NB4 (cell line): ENCODE measurements at regions not wholly inside any gene's neighbourhood (a gene's known extent, or its start where the extent isn't known, plus 50 kb on each side); places are given as distances from the start of the nearest gene placed in this dataset.

Experiments used
- DNase-seq: peaks from one replicate; pipeline ENCODE4 v3.0.0; 2010; ENCODE audit warnings: low read depth
- H3K4me3 ChIP-seq: one replicate; pipeline ENCODE4 v1.5.1; 2011; ENCODE audit warnings: mild to moderate bottlenecking, low read depth, low read length, moderate library complexity
- MYC ChIP-seq: IDR thresholded peaks from 2 replicates; pipeline ENCODE4 v1.6.1; 2011; ENCODE audit warnings: low read depth, low read length
- POLR2A ChIP-seq: IDR thresholded peaks from 2 replicates; pipeline ENCODE4 v1.6.1; 2011; ENCODE audit warnings: mild to moderate bottlenecking; ENCODE audit not compliant: insufficient read length; ENCODE audit errors: extremely low read depth
- TF ChIP-seq, protein P1 (sequence below): IDR thresholded peaks from one replicate; pipeline ENCODE4 v1.5.1; 2012; ENCODE audit warnings: low read depth, low read length
- TF ChIP-seq, protein P2 (sequence below): IDR thresholded peaks from 2 replicates; pipeline ENCODE4 v1.6.1; 2011; ENCODE audit warnings: low read depth, low read length

DNA sequence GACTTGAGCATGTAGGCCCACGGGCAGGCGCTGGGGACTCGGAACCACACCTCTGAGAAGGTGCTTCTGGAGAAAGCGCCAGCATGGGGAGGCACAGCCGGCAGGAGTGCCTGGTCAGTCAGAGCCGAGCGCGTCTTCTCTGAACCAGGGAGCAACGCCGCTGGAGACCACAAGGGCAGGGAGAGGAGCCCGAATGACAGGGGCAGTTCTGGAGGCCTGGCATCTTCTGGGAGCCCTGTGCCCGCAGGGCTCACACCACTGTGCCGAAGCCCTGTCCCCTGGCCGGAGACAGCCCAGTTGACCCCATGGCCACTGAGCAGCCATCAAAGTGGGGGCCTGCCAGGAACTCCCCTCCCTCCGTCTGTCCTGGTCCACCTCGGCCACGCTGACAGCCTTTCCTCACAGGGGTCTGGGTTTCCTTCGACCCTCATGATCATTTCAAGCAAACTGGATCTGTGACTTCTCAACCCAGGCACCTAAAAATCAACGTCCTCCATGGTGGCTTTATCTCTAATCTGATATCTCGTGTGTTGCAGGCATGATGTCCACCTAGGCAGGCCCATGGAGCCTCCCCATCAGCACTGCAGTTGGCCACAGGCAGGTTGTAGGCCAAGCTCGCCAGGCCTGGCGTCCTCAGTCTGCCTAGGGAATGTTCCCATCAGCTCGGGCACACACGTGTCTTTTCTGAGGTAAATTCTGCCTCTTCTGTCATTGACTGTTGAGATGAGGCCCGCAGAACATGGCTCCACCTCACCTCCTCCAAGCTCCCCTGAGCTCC lies 299.3 kb upstream of the RTL1 start:
- no peak for TF ChIP-seq POLR2A
- DNase-seq: no peak
- H3K4me3 ChIP-seq: no peak overlapping the region

DNA sequence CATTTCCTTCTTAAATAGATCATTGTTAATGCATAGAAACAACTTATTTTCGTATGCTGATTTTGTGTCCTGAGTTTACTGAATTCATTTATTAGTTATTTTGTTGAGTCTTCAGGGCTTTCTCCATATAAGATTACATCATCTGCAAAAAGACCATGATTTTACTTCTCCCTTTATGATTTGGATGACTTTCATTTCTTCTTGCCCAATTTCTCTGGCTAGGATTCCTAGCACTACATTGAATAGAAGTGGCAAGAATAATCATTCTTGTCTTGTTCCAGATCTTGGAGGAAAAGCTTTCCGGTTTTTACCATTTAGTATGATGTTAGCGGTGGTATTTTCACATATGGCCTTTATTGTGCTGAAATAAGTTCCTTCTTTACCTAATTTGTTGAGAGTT lies 303.0 kb upstream of the RTL1 start:
- no peak overlapping the region for H3K4me3 ChIP-seq
- DNase-seq: no peak
- TF ChIP-seq MYC (no peak), POLR2A (no peak)
- TF ChIP-seq, protein P1, sequence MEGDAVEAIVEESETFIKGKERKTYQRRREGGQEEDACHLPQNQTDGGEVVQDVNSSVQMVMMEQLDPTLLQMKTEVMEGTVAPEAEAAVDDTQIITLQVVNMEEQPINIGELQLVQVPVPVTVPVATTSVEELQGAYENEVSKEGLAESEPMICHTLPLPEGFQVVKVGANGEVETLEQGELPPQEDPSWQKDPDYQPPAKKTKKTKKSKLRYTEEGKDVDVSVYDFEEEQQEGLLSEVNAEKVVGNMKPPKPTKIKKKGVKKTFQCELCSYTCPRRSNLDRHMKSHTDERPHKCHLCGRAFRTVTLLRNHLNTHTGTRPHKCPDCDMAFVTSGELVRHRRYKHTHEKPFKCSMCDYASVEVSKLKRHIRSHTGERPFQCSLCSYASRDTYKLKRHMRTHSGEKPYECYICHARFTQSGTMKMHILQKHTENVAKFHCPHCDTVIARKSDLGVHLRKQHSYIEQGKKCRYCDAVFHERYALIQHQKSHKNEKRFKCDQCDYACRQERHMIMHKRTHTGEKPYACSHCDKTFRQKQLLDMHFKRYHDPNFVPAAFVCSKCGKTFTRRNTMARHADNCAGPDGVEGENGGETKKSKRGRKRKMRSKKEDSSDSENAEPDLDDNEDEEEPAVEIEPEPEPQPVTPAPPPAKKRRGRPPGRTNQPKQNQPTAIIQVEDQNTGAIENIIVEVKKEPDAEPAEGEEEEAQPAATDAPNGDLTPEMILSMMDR: no peak
- TF ChIP-seq, protein P2, sequence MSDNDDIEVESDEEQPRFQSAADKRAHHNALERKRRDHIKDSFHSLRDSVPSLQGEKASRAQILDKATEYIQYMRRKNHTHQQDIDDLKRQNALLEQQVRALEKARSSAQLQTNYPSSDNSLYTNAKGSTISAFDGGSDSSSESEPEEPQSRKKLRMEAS: no peak

DNA sequence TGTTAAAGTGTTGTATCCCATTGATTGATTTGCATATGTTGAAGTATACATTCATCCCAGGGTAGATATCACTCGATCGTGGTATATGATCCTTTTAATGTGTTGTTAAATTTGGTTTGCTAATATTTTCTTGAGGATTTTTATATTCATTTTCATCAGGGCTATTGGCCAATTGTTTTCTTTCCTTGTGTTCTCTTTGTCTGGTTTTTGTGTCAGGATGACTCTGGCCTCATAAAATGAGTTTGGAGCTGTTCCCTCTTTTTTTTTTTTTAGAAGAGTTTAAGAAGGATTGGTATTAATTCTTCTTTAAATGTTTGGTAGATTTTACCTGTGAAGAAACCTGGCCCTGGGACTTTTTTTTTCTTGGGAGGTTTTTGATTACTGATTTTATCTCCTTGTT lies 303.5 kb upstream of the RTL1 start:
- no peak for DNase-seq
- H3K4me3 ChIP-seq: no peak overlapping the region
- TF ChIP-seq, protein P1: no peak
- no peak for TF ChIP-seq MYC
- no peak for TF ChIP-seq POLR2A
- TF ChIP-seq, protein P2: no peak

DNA sequence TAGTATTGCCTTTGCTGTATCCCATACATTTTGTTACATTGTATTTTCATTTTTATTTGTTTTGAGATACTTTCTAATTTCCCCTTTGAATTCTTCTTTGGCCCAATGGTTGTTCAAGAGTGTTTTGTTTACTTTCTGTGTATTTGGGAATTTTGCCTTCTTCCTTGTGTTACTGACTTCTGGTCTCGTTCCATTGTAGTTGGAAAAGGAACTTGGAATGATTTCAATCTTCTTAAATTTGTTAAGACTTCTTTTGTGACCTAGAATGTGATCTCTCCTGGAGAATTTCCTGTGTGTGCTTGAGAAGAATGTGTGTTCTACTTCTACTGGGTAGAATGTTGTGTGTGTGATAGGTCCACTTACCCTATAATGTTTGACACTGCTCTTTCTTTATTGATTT lies 304.4 kb upstream of the RTL1 start:
- TF ChIP-seq POLR2A (no peak), MYC (no peak)
- TF ChIP-seq, protein P1: no peak
- TF ChIP-seq, protein P2: no peak
- no peak for DNase-seq
- H3K4me3 ChIP-seq: no peak overlapping the region

DNA sequence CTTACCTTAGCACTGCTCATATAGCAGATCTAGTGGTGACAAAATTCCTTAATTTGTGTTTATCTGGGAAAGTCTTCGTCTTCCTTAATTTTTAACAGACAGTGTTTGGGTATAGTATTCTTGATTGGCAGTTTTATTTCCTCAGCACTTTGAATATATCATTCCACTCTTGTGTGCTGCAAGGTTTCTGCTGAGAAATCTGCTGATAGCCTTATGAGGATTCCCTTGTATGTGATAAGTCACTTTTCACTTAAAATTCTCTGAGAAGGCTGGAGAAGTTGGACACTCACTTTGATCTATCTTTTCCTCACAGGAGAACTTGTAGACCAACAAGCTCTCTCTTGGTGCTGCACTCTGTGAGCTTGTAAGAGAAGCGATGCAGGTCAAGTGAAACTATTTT lies 306.1 kb upstream of the RTL1 start:
- no peak for DNase-seq
- no peak overlapping the region for H3K4me3 ChIP-seq
- TF ChIP-seq POLR2A (no peak), MYC (no peak)
- TF ChIP-seq, protein P2: no peak
- TF ChIP-seq, protein P1: no peak

DNA sequence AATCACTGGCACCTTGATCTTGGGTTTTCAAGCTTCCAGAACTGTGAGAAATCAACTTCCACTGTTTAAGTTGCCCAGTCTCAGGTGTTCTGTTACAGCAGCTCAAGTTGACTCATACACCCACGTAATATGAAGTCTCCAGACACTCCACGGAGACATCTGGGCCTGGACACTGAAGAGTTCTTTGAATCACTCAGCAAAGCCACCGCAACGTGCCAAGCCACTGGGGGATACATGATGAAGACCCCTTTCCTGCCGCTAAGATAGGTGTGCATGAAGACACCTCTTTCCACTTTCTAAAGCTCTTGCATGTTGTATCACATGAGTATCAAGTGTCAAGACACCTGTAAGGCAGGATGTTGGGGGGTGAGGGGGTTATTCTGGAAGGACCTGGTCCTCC lies 311.7 kb upstream of the RTL1 start:
- no peak for DNase-seq
- no peak overlapping the region for H3K4me3 ChIP-seq
- TF ChIP-seq, protein P1: no peak
- TF ChIP-seq POLR2A: no peak
- TF ChIP-seq MYC: no peak
- TF ChIP-seq, protein P2: no peak
